Osteocyte (in vitro differentiated cells): ENCODE measurements at regions not wholly inside any gene's neighbourhood (a gene's known extent, or its start where the extent isn't known, plus 50 kb on each side); places are given as distances from the start of the nearest gene placed in this dataset.

Experiments used
- DNase-seq: peaks from one replicate; pipeline ENCODE4 v3.0.0; 2021; ENCODE audit warnings: mixed read lengths; ENCODE audit not compliant: unreplicated experiment; ENCODE audit errors: extremely low spot score
- H3K27ac Mint-ChIP-seq: one replicate; pipeline ENCODE4 v1.8.0; 2021; ENCODE audit warnings: mild to moderate bottlenecking, mixed read lengths; ENCODE audit not compliant: unreplicated experiment
- H3K27me3 Mint-ChIP-seq: one replicate; pipeline ENCODE4 v1.8.0; 2021; ENCODE audit warnings: mixed read lengths; ENCODE audit not compliant: unreplicated experiment
- H3K36me3 Mint-ChIP-seq: one replicate; pipeline ENCODE4 v1.8.0; 2021; ENCODE audit warnings: mixed read lengths; ENCODE audit not compliant: unreplicated experiment
- H3K4me1 Mint-ChIP-seq: one replicate; pipeline ENCODE4 v1.8.0; 2021; ENCODE audit warnings: mixed read lengths; ENCODE audit not compliant: unreplicated experiment
- H3K4me3 Mint-ChIP-seq: one replicate; pipeline ENCODE4 v1.8.0; 2021; ENCODE audit warnings: mild to moderate bottlenecking, moderate library complexity, mixed read lengths; ENCODE audit not compliant: unreplicated experiment
- H3K9me3 Mint-ChIP-seq: one replicate; pipeline ENCODE4 v1.8.0; 2021; ENCODE audit warnings: mixed read lengths; ENCODE audit not compliant: unreplicated experiment
- CTCF ChIP-seq: fragments of 200-600 bp; sonication (generic); IDR thresholded peaks from 2 replicates; pipeline ENCODE4 v1.5.0; 2021; ENCODE audit warnings: antibody characterized with exemption, mild to moderate bottlenecking, moderate library complexity

GRCh38 chr2:58971511-58972360, 730.6 kb upstream of the FANCL start:
- no peak for DNase-seq
- Mint-ChIP-seq H3K9me3 (no peaks in the 10 kb centered on the region), H3K36me3 (no peaks in the 10 kb centered on the region), H3K27ac (no peak overlapping the region), H3K4me3 (no peak overlapping the region), H3K27me3 (no peaks in the 10 kb centered on the region), H3K4me1 (peaks cover 33% of the 10 kb centered on the region)
- TF ChIP-seq CTCF: no peak

- Mint-ChIP-seq H3K36me3 (no peaks in the 10 kb centered on the region), H3K27me3 (no peaks in the 10 kb centered on the region), H3K9me3 (no peaks in the 10 kb centered on the region), H3K4me3 (no peak overlapping the region), H3K27ac (no peak overlapping the region), H3K4me1 (peaks cover 34% of the 10 kb centered on the region)
- no peak for TF ChIP-seq CTCF
- DNase-seq: no peak
Measured at GRCh38 chr2:58970365-58970764, 729.2 kb upstream of the FANCL start.

GRCh38 chr2:58968885-58969284, 727.8 kb upstream of the FANCL start:
- Mint-ChIP-seq H3K27ac (no peak overlapping the region), H3K9me3 (no peaks in the 10 kb centered on the region), H3K4me1 (peaks cover 29% of the 10 kb centered on the region), H3K27me3 (no peaks in the 10 kb centered on the region), H3K36me3 (no peaks in the 10 kb centered on the region), H3K4me3 (no peak overlapping the region)
- DNase-seq: no peak
- no peak for TF ChIP-seq CTCF

GRCh38 chr2:58967736-58968135, 726.6 kb upstream of the FANCL start:
- DNase-seq: no peak
- H3K9me3 Mint-ChIP-seq: no peaks in the 10 kb centered on the region
- H3K27ac Mint-ChIP-seq: no peak overlapping the region
- H3K4me3 Mint-ChIP-seq: no peak overlapping the region
- no peaks in the 10 kb centered on the region for H3K36me3 Mint-ChIP-seq
- peaks cover 25% of the 10 kb centered on the region for H3K4me1 Mint-ChIP-seq
- no peaks in the 10 kb centered on the region for H3K27me3 Mint-ChIP-seq
- TF ChIP-seq CTCF: no peak

GRCh38 chr2:58965602-58966001, 724.5 kb upstream of the FANCL start:
- Mint-ChIP-seq H3K4me1 (peaks cover 25% of the 10 kb centered on the region), H3K9me3 (no peaks in the 10 kb centered on the region), H3K27me3 (no peaks in the 10 kb centered on the region), H3K27ac (peak overlapping the region; percentile 51), H3K4me3 (no peak overlapping the region), H3K36me3 (no peaks in the 10 kb centered on the region)
- TF ChIP-seq CTCF: no peak
- no peak for DNase-seq
